K562 (cell line): ENCODE measurements at regions not wholly inside any gene's neighbourhood (a gene's known extent, or its start where the extent isn't known, plus 50 kb on each side); places are given as distances from the start of the nearest gene placed in this dataset.

Source experiments
- ATAC-seq: fragments of 200-7000 bp; cut with Tn5 transposase; 3 replicates; pipeline ENCODE4 v1.9.1; 2020; ENCODE audit warnings: moderate library complexity
- BruUV-seq: library from RNA; stranded (reverse); fragments of 400-500 nt; replicated peaks from 2 replicates; lab custom pipeline; 2021; lab: Mats Ljungman, UMichigan
- CTCF ChIA-PET: fragments of 300-600 bp; formaldehyde crosslinking; extraction: SDS; loops from one replicate; lab custom pipeline; 2021; ENCODE audit warnings: low intra/inter-chr PET ratio; lab: Yijun Ruan, JAX
- POLR2A ChIA-PET: fragments of 300-600, 350-650 bp; sonication (Branson Sonifier 250); formaldehyde crosslinking; extraction: SDS; loops from one replicate; lab custom pipeline; 2021; ENCODE audit warnings: antibody characterized with exemption, inconsistent platforms; lab: Yijun Ruan, JAX
- DNase-seq, 4 experiments: peaks; one replicate each; pipeline versions ENCODE4 v3.0.0 to v3.0.0-alpha.2; 2011 to 2018; ENCODE audit warnings: low spot score in 3 of 4, mixed read lengths in 3 of 4; ENCODE audit errors: extremely low read depth in 1 of 4
- FAIRE-seq: peaks from 2 replicates; lab custom pipeline; 2011; peaks lifted over from hg19 to GRCh38; lab: Jason Lieb, UNC
- H2AFZ ChIP-seq: 2 replicates; pipeline ENCODE4 v1.6.0; 2011; ENCODE audit warnings: low read depth, low read length, control low read depth, inconsistent platforms
- H3K27ac ChIP-seq: fragments of 200-600 bp; 3 replicates; pipeline ENCODE4 v1.8.0; 2011; ENCODE audit warnings: low read depth, mild to moderate bottlenecking, control low read depth, inconsistent platforms, low read length, moderate library complexity, mixed read lengths; ENCODE audit errors: extremely low read depth
- H3K27me3 ChIP-seq, 2 experiments: fragments of 300-600 bp in 1 of 2; 2 replicates in 1 of 2; 3 replicates in 1 of 2; pipeline versions ENCODE4 v1.6.0 to v1.8.0; 2011; ENCODE audit warnings: inconsistent platforms in 2 of 2, low read length in 2 of 2, mild to moderate bottlenecking in 1 of 2, mixed read lengths in 1 of 2, moderate library complexity in 1 of 2; ENCODE audit not compliant: control insufficient read depth in 2 of 2, insufficient read depth in 2 of 2
- H3K36me3 ChIP-seq: fragments of 300-600 bp; 3 replicates; pipeline ENCODE4 v1.8.0; 2011; ENCODE audit warnings: mild to moderate bottlenecking, low read length, inconsistent platforms; ENCODE audit not compliant: control insufficient read depth, insufficient read depth
- H3K4me1 ChIP-seq, 2 experiments: fragments of 200-600 bp in 1 of 2; replicated peaks in 1 of 2; 2 replicates in 1 of 2; 3 replicates in 1 of 2; pipeline versions ENCODE4 v1.5.1 to v1.8.0; 2011; ENCODE audit warnings: inconsistent platforms in 2 of 2, low read length in 2 of 2, mild to moderate bottlenecking in 1 of 2, mixed read lengths in 1 of 2, moderate library complexity in 1 of 2; ENCODE audit not compliant: control insufficient read depth in 2 of 2, insufficient read depth in 2 of 2
- H3K4me2 ChIP-seq: 2 replicates; pipeline ENCODE4 v1.6.1; 2011; ENCODE audit warnings: low read length, control low read depth, inconsistent platforms, mixed read lengths; ENCODE audit not compliant: insufficient read depth
- H3K4me3 ChIP-seq: fragments of 200-600 bp; sonication (generic), shearing (Covaris generic); 2 replicates; pipeline ENCODE4 v1.5.1; 2016; ENCODE audit warnings: control low read depth, inconsistent platforms
- H3K79me2 ChIP-seq: fragments of 200-600 bp; 3 replicates; pipeline ENCODE4 v1.8.0; 2011; ENCODE audit warnings: low read length, inconsistent platforms; ENCODE audit not compliant: control insufficient read depth, insufficient read depth
- H3K9ac ChIP-seq, 2 experiments: 2 replicates each; pipeline versions ENCODE4 v1.6.0 to v1.6.1; 2011; ENCODE audit warnings: low read depth in 2 of 2, low read length in 2 of 2, control low read depth in 1 of 2, inconsistent platforms in 1 of 2, mild to moderate bottlenecking in 1 of 2, mixed read lengths in 1 of 2; ENCODE audit not compliant: insufficient read depth in 1 of 2
- H3K9me1 ChIP-seq: one replicate; pipeline ENCODE4 v1.6.0; 2011; ENCODE audit warnings: inconsistent platforms, mild to moderate bottlenecking, low read length, moderate library complexity; ENCODE audit not compliant: control insufficient read depth, insufficient read depth
- H3K9me3 ChIP-seq: replicated peaks from 2 replicates; pipeline ENCODE4 v1.5.1; 2011; ENCODE audit warnings: low read depth, low read length, inconsistent platforms; ENCODE audit not compliant: control insufficient read depth, insufficient read depth
- H4K20me1 ChIP-seq: replicated peaks from 2 replicates; pipeline ENCODE4 v1.6.1; 2011; ENCODE audit warnings: low read length, inconsistent platforms, mixed read lengths; ENCODE audit not compliant: control insufficient read depth, insufficient read depth
- DIDO1 ChIP-seq: fragments of 450-650 bp; IDR thresholded peaks from 2 replicates; pipeline ENCODE4 v1.6.1; 2016; ENCODE audit warnings: low read depth, missing biosample characterization, missing genetic modification characterization
- HSF4 ChIP-seq: fragments of 250-450 bp; sonication (Bioruptor Pico); IDR thresholded peaks from 2 replicates; pipeline ENCODE4 v2.1.2; 2022; ENCODE audit warnings: mild to moderate bottlenecking, moderate library complexity, borderline replicate concordance
- SOX6 ChIP-seq: fragments of 450-650 bp; IDR thresholded peaks from 2 replicates; pipeline ENCODE4 v1.6.1; 2014; ENCODE audit warnings: mild to moderate bottlenecking
- SRSF9 ChIP-seq: fragments of 200-400 bp; formaldehyde crosslinking; IDR thresholded peaks from 2 replicates; pipeline ENCODE4 v1.6.1; 2017; ENCODE audit warnings: low read depth, low read length, borderline replicate concordance
- ZNF175 ChIP-seq: fragments of 200-800 bp; sonication (Bioruptor generic); IDR thresholded peaks from 2 replicates; pipeline ENCODE4 v1.6.1; 2016; ENCODE audit warnings: low read depth, mild to moderate bottlenecking, missing genetic modification characterization, missing compliant biosample characterization
- ZNF3 ChIP-seq: fragments of 250-450 bp; sonication (Bioruptor Pico); IDR thresholded peaks from 2 replicates; pipeline ENCODE4 v1.5.0; 2021; ENCODE audit warnings: mild to moderate bottlenecking, moderate library complexity
- WGBS: fragments of 100-300 bp; shearing (Covaris generic); methylation state at CpG from one replicate; pipeline ENCODE4 v1.1.6; 2016; ENCODE audit warnings: low coverage, mixed read lengths; ENCODE audit not compliant: insufficient coverage; ENCODE audit errors: missing lambda C conversion rate; 5-methylcytosine and 5-hydroxymethylcytosine counted together
- in situ Hi-C: fragments of 300-500 bp; cut with MboI; formaldehyde crosslinking; loops from 4 replicates; pipeline ENCODE4 v1.15.0; 2018; ENCODE audit warnings: inconsistent platforms, mixed read lengths
- intact Hi-C: fragments of 100-400 bp; cut with micrococcal nuclease; formaldehyde crosslinking; loops from 2 replicates; pipeline ENCODE4 v1.14.2; 2022
- TF ChIP-seq, protein P1 (sequence below): fragments of 250-450 bp; sonication (Bioruptor Pico); IDR thresholded peaks from 2 replicates; pipeline ENCODE4 v1.4.0; 2020; ENCODE audit warnings: mild to moderate bottlenecking
- TF ChIP-seq, protein P2 (sequence below): fragments of 450-650 bp; IDR thresholded peaks from 2 replicates; pipeline ENCODE4 v1.6.1; 2016; ENCODE audit warnings: mild to moderate bottlenecking, moderate library complexity

DNA sequence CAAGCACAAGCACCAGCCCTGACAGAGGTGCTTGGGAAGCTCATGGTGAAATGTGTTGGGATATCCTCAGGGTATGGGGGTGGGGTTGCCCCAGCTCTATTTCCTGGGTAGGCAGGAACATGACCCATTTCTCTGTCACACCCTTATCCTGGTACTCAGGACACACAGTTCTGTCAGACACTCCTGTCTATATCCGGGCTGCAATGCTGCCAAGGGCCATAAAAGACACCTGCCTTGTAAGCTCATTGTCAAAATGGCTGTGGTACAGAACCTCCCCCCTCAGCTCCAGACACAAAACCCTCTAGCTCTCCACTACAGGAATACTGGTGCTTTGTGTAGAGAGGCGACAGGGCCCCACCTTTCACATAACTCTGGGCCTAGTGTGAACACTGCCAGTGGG lies 636.7 kb downstream of the PLA2G4A start:
- Histone ChIP-seq H3K9ac (no peak overlapping the region), H3K36me3 (no peaks in the 10 kb centered on the region), H3K27me3 (no peaks in the 10 kb centered on the region), H3K9me1 (no peaks in the 10 kb centered on the region), H3K9me3 (no peaks in the 10 kb centered on the region; the same call in 1 of the 2 replicates), H2AFZ (no peak overlapping the region), H3K27ac (no peak overlapping the region), H3K4me1 (no peaks in the 10 kb centered on the region), H3K4me3 (no peak overlapping the region), H3K4me2 (no peak overlapping the region), H3K79me2 (no peaks in the 10 kb centered on the region), H4K20me1 (no peaks in the 10 kb centered on the region)
- no TSS peak for BruUV-seq
- in situ Hi-C loops = no loop called here
- no peak for ATAC-seq
- no peak for DNase-seq
- intact Hi-C loops = no loop called here
- WGBS = 0% methylated on average over 2 of the region's 2 CpGs
- FAIRE-seq = no peak
- POLR2A ChIA-PET = no interaction called here
- CTCF ChIA-PET = no interaction called here
- TF ChIP-seq SOX6 (no peak), HSF4 (CRISPR knock-in tag) (no peak), ZNF175 (CRISPR knock-in tag) (no peak), ZNF3 (CRISPR knock-in tag) (no peak), DIDO1 (tag) (no peak), SRSF9 (no peak)
- TF ChIP-seq, protein P1, sequence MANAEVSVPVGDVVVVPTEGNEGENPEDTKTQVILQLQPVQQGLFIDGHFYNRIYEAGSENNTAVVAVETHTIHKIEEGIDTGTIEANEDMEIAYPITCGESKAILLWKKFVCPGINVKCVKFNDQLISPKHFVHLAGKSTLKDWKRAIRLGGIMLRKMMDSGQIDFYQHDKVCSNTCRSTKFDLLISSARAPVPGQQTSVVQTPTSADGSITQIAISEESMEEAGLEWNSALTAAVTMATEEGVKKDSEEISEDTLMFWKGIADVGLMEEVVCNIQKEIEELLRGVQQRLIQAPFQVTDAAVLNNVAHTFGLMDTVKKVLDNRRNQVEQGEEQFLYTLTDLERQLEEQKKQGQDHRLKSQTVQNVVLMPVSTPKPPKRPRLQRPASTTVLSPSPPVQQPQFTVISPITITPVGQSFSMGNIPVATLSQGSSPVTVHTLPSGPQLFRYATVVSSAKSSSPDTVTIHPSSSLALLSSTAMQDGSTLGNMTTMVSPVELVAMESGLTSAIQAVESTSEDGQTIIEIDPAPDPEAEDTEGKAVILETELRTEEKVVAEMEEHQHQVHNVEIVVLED = no peak
- TF ChIP-seq, protein P2, sequence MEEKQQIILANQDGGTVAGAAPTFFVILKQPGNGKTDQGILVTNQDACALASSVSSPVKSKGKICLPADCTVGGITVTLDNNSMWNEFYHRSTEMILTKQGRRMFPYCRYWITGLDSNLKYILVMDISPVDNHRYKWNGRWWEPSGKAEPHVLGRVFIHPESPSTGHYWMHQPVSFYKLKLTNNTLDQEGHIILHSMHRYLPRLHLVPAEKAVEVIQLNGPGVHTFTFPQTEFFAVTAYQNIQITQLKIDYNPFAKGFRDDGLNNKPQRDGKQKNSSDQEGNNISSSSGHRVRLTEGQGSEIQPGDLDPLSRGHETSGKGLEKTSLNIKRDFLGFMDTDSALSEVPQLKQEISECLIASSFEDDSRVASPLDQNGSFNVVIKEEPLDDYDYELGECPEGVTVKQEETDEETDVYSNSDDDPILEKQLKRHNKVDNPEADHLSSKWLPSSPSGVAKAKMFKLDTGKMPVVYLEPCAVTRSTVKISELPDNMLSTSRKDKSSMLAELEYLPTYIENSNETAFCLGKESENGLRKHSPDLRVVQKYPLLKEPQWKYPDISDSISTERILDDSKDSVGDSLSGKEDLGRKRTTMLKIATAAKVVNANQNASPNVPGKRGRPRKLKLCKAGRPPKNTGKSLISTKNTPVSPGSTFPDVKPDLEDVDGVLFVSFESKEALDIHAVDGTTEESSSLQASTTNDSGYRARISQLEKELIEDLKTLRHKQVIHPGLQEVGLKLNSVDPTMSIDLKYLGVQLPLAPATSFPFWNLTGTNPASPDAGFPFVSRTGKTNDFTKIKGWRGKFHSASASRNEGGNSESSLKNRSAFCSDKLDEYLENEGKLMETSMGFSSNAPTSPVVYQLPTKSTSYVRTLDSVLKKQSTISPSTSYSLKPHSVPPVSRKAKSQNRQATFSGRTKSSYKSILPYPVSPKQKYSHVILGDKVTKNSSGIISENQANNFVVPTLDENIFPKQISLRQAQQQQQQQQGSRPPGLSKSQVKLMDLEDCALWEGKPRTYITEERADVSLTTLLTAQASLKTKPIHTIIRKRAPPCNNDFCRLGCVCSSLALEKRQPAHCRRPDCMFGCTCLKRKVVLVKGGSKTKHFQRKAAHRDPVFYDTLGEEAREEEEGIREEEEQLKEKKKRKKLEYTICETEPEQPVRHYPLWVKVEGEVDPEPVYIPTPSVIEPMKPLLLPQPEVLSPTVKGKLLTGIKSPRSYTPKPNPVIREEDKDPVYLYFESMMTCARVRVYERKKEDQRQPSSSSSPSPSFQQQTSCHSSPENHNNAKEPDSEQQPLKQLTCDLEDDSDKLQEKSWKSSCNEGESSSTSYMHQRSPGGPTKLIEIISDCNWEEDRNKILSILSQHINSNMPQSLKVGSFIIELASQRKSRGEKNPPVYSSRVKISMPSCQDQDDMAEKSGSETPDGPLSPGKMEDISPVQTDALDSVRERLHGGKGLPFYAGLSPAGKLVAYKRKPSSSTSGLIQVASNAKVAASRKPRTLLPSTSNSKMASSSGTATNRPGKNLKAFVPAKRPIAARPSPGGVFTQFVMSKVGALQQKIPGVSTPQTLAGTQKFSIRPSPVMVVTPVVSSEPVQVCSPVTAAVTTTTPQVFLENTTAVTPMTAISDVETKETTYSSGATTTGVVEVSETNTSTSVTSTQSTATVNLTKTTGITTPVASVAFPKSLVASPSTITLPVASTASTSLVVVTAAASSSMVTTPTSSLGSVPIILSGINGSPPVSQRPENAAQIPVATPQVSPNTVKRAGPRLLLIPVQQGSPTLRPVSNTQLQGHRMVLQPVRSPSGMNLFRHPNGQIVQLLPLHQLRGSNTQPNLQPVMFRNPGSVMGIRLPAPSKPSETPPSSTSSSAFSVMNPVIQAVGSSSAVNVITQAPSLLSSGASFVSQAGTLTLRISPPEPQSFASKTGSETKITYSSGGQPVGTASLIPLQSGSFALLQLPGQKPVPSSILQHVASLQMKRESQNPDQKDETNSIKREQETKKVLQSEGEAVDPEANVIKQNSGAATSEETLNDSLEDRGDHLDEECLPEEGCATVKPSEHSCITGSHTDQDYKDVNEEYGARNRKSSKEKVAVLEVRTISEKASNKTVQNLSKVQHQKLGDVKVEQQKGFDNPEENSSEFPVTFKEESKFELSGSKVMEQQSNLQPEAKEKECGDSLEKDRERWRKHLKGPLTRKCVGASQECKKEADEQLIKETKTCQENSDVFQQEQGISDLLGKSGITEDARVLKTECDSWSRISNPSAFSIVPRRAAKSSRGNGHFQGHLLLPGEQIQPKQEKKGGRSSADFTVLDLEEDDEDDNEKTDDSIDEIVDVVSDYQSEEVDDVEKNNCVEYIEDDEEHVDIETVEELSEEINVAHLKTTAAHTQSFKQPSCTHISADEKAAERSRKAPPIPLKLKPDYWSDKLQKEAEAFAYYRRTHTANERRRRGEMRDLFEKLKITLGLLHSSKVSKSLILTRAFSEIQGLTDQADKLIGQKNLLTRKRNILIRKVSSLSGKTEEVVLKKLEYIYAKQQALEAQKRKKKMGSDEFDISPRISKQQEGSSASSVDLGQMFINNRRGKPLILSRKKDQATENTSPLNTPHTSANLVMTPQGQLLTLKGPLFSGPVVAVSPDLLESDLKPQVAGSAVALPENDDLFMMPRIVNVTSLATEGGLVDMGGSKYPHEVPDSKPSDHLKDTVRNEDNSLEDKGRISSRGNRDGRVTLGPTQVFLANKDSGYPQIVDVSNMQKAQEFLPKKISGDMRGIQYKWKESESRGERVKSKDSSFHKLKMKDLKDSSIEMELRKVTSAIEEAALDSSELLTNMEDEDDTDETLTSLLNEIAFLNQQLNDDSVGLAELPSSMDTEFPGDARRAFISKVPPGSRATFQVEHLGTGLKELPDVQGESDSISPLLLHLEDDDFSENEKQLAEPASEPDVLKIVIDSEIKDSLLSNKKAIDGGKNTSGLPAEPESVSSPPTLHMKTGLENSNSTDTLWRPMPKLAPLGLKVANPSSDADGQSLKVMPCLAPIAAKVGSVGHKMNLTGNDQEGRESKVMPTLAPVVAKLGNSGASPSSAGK = no peak
